Esophagus muscularis mucosa (tissue), 3 donors: ENCODE measurements at regions not wholly inside any gene's neighbourhood (a gene's known extent, or its start where the extent isn't known, plus 50 kb on each side); places are given as distances from the start of the nearest gene placed in this dataset.

ENCODE experiments used
- POLR2A ChIP-seq: fragments of 450-650 bp; IDR thresholded peaks from one replicate; pipeline ENCODE4 v1.6.1; 2017; ENCODE audit warnings: antibody characterized with exemption, moderate library complexity, mild to moderate bottlenecking, low read depth
- TF ChIP-seq, protein P1 (sequence below), 3 experiments: fragments of 200-600 bp in 2 of 3; fragments of 450-650 bp in 1 of 3; sonication (generic) in 2 of 3; IDR thresholded peaks; one replicate each; pipeline ENCODE4 v1.5.1; 2017 to 2019; ENCODE audit warnings: antibody characterized with exemption in 3 of 3, mild to moderate bottlenecking in 2 of 3, moderate library complexity in 1 of 3

DNA sequence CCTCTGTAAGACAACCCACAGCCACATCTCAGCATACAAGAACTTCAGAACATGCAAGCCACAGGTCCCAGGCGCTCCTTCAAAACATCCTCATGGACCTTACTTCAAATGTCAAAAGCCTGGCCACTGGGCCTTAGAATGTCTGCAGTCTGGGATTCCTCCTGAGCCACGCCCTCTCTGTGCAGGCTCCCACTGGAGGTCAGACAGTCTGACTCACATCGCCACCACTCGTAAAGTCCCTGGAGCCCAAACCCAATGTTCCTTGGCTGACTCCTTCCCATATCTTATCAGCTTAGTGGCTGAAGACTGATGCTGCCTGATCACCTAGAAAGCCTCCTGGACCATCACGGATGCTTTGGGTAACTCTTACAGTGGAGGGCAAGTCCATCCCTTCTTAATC lies 591.3 kb upstream of the AMELY start:
- TF ChIP-seq, protein P1, sequence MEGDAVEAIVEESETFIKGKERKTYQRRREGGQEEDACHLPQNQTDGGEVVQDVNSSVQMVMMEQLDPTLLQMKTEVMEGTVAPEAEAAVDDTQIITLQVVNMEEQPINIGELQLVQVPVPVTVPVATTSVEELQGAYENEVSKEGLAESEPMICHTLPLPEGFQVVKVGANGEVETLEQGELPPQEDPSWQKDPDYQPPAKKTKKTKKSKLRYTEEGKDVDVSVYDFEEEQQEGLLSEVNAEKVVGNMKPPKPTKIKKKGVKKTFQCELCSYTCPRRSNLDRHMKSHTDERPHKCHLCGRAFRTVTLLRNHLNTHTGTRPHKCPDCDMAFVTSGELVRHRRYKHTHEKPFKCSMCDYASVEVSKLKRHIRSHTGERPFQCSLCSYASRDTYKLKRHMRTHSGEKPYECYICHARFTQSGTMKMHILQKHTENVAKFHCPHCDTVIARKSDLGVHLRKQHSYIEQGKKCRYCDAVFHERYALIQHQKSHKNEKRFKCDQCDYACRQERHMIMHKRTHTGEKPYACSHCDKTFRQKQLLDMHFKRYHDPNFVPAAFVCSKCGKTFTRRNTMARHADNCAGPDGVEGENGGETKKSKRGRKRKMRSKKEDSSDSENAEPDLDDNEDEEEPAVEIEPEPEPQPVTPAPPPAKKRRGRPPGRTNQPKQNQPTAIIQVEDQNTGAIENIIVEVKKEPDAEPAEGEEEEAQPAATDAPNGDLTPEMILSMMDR (IDR thresholded peaks at IDR 0.05), result no peak
- TF ChIP-seq POLR2A, result no peak
